ENCODE measurements at regions not wholly inside any gene's neighbourhood (a gene's known extent, or its start where the extent isn't known, plus 50 kb on each side); places are given as distances from the start of the nearest gene placed in this dataset.

- TF ChIP-seq, protein P1, sequence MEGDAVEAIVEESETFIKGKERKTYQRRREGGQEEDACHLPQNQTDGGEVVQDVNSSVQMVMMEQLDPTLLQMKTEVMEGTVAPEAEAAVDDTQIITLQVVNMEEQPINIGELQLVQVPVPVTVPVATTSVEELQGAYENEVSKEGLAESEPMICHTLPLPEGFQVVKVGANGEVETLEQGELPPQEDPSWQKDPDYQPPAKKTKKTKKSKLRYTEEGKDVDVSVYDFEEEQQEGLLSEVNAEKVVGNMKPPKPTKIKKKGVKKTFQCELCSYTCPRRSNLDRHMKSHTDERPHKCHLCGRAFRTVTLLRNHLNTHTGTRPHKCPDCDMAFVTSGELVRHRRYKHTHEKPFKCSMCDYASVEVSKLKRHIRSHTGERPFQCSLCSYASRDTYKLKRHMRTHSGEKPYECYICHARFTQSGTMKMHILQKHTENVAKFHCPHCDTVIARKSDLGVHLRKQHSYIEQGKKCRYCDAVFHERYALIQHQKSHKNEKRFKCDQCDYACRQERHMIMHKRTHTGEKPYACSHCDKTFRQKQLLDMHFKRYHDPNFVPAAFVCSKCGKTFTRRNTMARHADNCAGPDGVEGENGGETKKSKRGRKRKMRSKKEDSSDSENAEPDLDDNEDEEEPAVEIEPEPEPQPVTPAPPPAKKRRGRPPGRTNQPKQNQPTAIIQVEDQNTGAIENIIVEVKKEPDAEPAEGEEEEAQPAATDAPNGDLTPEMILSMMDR (IDR thresholded peaks at IDR 0.05), result no peak
- TF ChIP-seq POLR2A (IDR thresholded peaks at IDR 0.05), result no peak
Observed at GRCh38 chr16:73190256-73190655, 142.3 kb upstream of the ZFHX3 start.
